ENCODE measurements at regions not wholly inside any gene's neighbourhood (a gene's known extent, or its start where the extent isn't known, plus 50 kb on each side); places are given as distances from the start of the nearest gene placed in this dataset.

- TF ChIP-seq, protein P1, sequence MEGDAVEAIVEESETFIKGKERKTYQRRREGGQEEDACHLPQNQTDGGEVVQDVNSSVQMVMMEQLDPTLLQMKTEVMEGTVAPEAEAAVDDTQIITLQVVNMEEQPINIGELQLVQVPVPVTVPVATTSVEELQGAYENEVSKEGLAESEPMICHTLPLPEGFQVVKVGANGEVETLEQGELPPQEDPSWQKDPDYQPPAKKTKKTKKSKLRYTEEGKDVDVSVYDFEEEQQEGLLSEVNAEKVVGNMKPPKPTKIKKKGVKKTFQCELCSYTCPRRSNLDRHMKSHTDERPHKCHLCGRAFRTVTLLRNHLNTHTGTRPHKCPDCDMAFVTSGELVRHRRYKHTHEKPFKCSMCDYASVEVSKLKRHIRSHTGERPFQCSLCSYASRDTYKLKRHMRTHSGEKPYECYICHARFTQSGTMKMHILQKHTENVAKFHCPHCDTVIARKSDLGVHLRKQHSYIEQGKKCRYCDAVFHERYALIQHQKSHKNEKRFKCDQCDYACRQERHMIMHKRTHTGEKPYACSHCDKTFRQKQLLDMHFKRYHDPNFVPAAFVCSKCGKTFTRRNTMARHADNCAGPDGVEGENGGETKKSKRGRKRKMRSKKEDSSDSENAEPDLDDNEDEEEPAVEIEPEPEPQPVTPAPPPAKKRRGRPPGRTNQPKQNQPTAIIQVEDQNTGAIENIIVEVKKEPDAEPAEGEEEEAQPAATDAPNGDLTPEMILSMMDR (IDR thresholded peaks at IDR 0.05): no peak
- TF ChIP-seq POLR2A (IDR thresholded peaks at IDR 0.05): no peak
Measured at GRCh38 chr13:82687884-82688283, 1194.4 kb downstream of the SLITRK1 start.
